ENCODE measurements at regions not wholly inside any gene's neighbourhood (a gene's known extent, or its start where the extent isn't known, plus 50 kb on each side); places are given as distances from the start of the nearest gene placed in this dataset.

DNA sequence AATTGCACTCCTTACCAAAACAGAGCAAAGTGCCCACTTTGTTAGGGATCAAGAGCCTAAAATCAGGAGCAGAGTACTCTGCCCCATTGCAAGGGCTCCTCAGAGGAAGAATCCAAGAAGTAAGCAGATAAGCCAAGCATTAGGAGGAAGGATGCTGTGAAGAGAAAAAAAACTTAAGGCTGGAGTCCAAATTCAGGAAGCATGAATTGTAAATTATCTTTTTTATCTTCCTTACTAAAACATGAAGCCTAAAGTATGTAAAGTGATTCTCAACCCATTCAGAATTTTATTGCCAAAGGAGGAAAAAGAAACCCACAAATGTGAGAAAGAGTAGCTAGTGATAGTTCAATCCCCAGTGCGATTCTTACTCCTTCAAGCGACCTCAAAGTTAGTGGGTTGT, 523.9 kb downstream of the TAF11L14 start:
- ATAC-seq (ENCODE audit: low FRiP score): no peak
- TF ChIP-seq, protein P1, sequence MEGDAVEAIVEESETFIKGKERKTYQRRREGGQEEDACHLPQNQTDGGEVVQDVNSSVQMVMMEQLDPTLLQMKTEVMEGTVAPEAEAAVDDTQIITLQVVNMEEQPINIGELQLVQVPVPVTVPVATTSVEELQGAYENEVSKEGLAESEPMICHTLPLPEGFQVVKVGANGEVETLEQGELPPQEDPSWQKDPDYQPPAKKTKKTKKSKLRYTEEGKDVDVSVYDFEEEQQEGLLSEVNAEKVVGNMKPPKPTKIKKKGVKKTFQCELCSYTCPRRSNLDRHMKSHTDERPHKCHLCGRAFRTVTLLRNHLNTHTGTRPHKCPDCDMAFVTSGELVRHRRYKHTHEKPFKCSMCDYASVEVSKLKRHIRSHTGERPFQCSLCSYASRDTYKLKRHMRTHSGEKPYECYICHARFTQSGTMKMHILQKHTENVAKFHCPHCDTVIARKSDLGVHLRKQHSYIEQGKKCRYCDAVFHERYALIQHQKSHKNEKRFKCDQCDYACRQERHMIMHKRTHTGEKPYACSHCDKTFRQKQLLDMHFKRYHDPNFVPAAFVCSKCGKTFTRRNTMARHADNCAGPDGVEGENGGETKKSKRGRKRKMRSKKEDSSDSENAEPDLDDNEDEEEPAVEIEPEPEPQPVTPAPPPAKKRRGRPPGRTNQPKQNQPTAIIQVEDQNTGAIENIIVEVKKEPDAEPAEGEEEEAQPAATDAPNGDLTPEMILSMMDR (IDR thresholded peaks at IDR 0.05): no peak

DNA sequence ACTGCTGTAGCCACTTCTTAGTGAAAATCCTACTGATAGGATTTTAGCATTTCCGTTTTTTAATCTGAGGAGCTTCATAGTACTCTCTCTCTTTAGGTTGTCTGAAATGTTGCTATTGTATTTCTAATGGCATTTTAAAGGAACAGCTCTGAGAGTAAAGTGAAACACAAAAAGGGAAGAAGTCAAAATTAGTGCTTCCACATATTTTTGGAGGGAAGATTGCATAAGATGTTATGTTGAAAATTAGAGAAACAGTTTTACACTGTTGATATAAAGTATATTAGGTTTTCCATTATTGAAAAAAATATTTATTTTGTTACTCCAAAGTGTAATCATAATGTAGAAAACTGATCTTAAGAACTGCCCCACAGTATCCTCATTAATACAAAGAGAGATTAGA, 525.1 kb downstream of the TAF11L14 start:
- TF ChIP-seq, protein P1 (IDR thresholded peaks at IDR 0.05): no peak
- no peak for DNase-seq (ENCODE audit: low spot score)

More for the DNA sequence above, 523.9 kb downstream of the TAF11L14 start:
- no peak for DNase-seq (ENCODE audit: low spot score)

DNA sequence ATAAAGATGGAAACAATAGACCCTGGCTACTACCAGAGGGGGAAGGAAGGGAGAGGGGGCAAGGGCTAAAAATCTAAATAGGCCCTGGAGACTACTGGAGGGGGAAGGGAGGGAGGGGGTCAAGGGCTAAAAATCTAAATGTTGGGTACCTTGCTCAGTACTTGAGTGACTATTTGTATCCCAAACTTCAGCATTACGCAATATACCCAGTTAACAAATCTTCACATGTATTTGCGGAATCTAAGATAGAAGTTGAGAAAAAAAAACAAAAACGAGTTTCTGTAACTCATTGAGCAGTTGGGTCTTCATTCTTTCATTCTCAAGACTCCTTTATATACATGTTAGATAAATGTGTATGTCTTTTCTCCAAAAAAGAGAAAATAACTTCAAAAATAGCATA, 537.4 kb downstream of the TAF11L14 start:
- TF ChIP-seq, protein P1 (IDR thresholded peaks at IDR 0.05): no peak
- no peak for DNase-seq (ENCODE audit: low spot score)
- ATAC-seq (ENCODE audit: low FRiP score): no peak

More for the DNA sequence above, 525.1 kb downstream of the TAF11L14 start:
- ATAC-seq (ENCODE audit: low FRiP score): no peak

DNA sequence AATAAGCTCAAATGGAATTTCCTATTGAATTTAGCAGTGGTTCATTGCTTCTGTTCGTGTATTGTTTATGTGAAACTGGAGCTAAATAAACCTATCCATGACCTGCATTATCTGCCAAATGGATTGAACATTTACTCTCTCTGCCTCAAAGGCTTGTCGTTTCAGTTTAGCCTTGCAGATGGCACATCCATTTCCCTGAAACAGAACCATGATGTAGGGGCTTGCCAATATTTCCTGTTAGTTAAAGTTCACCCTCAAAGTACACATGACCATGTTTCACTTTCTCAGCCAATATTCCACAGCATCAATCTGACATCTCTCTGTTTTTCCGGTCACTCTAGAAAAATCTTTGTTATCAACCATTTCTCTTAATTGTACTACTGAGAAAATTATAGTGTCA, 545.3 kb downstream of the TAF11L14 start:
- TF ChIP-seq, protein P1 (IDR thresholded peaks at IDR 0.05): no peak
- no peak for DNase-seq (ENCODE audit: low spot score)

DNA sequence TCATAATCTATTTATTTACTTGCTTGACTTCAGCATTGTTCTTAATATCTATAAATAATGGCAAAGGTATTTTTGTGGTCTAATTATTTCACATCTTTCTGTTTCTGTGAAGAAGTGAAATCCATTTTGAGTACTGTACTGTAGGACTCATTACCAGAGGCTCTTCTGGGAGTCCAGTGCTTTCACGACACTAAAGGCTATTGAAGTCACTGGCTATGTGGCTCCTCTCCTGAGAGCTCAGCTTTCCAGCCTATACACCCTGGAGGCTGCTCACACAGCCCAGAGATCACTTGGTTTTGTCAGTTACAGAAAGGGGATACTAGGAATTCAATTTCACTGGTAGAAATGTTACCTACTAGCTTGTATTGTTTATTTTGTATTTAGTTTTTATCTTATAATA, 547.3 kb downstream of the TAF11L14 start:
- ATAC-seq (ENCODE audit: low FRiP score) (no peak), DNase-seq (ENCODE audit: low spot score) (no peak)
- TF ChIP-seq, protein P1 (IDR thresholded peaks at IDR 0.05): no peak

More for the DNA sequence above, 545.3 kb downstream of the TAF11L14 start:
- ATAC-seq (ENCODE audit: low FRiP score): no peak

DNA sequence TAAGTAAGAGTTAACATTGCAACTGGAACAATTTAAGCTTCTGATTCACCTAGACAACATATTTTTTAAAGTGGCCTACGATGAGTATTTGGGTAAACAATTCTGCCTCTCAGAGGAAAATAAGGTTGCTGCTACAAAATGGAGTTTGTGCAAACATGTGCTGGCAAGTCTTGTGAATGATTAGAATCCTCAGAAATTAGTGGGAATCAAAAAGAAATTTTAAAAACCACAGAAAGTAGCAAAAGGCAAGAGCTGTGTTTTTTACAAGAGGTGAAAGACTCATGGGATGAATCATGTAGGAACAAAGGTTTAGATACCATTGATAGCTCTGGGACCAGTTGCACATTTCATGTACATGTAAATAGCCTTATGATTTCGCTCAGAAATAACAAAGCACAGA, 561.6 kb downstream of the TAF11L14 start:
- no peak for DNase-seq (ENCODE audit: low spot score)
- TF ChIP-seq, protein P1 (IDR thresholded peaks at IDR 0.05): no peak
- no peak for ATAC-seq (ENCODE audit: low FRiP score)

DNA sequence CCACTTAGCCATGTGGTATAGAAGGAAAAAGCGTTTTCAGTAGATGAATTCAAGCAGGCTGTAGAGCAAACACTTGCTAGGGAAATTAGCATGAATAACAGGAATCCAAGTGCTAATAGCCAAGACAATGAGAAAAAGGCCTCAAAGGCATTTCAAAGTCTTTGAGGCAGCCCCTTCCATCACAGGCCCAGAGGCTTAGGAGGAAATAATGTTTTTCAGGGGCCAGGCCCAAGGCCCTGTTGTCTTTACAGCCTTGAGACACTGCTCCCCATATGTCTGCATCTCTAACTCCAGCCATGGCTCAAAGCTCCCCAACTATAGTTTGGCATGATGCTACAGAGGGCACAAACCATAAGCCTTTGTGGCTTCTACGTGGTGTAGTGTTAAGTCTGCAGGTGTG, 563.5 kb downstream of the TAF11L14 start:
- no peak for ATAC-seq (ENCODE audit: low FRiP score)
- TF ChIP-seq, protein P1 (IDR thresholded peaks at IDR 0.05): no peak
- DNase-seq (ENCODE audit: low spot score): no peak

Data from omental fat pad (tissue), 3 donors.